Left ventricle myocardium inferior (tissue), 1 donor: ENCODE measurements at regions not wholly inside any gene's neighbourhood (a gene's known extent, or its start where the extent isn't known, plus 50 kb on each side); places are given as distances from the start of the nearest gene placed in this dataset.

ENCODE experiments used
- DNase-seq: peaks from one replicate; pipeline ENCODE4 v3.0.0-alpha.2; 2020
- H3K27ac ChIP-seq: fragments of 200-600 bp; replicated peaks from 2 replicates; pipeline ENCODE4 v1.8.0; 2021
- H3K27me3 ChIP-seq: fragments of 200-600 bp; 2 replicates; pipeline ENCODE4 v1.8.0; 2021; ENCODE audit warnings: low read depth
- H3K36me3 ChIP-seq: fragments of 200-600 bp; 2 replicates; pipeline ENCODE4 v1.8.0; 2021
- H3K4me1 ChIP-seq: fragments of 200-600 bp; 2 replicates; pipeline ENCODE4 v1.8.0; 2021
- H3K4me3 ChIP-seq: fragments of 200-600 bp; 2 replicates; pipeline ENCODE4 v1.8.0; 2021; ENCODE audit warnings: mild to moderate bottlenecking, moderate library complexity
- H3K9me3 ChIP-seq: fragments of 200-600 bp; replicated peaks from 2 replicates; pipeline ENCODE4 v1.8.0; 2021
- intact Hi-C: fragments of 100-400 bp; cut with micrococcal nuclease; formaldehyde crosslinking; loops from one replicate; pipeline ENCODE4 v1.11.0; 2022
- TF ChIP-seq, protein P1 (sequence below): fragments of 200-600 bp; IDR thresholded peaks from 2 replicates; pipeline ENCODE4 v1.8.0; 2021; ENCODE audit warnings: antibody characterized with exemption, mild to moderate bottlenecking, borderline replicate concordance
- donor health status: DM: no; HTN: yes; CAD: no; lungs with severe emphysema.

GRCh38 chr6:90868656-90869055, 281.8 kb upstream of the MAP3K7 start:
- intact Hi-C loops, result no loop called here
- Histone ChIP-seq H3K36me3 (no peaks in the 10 kb centered on the region), H3K4me3 (no peak overlapping the region), H3K9me3 (no peaks in the 10 kb centered on the region), H3K27ac (no peak overlapping the region), H3K4me1 (no peaks in the 10 kb centered on the region), H3K27me3 (no peaks in the 10 kb centered on the region)
- DNase-seq, result no peak
- TF ChIP-seq, protein P1, sequence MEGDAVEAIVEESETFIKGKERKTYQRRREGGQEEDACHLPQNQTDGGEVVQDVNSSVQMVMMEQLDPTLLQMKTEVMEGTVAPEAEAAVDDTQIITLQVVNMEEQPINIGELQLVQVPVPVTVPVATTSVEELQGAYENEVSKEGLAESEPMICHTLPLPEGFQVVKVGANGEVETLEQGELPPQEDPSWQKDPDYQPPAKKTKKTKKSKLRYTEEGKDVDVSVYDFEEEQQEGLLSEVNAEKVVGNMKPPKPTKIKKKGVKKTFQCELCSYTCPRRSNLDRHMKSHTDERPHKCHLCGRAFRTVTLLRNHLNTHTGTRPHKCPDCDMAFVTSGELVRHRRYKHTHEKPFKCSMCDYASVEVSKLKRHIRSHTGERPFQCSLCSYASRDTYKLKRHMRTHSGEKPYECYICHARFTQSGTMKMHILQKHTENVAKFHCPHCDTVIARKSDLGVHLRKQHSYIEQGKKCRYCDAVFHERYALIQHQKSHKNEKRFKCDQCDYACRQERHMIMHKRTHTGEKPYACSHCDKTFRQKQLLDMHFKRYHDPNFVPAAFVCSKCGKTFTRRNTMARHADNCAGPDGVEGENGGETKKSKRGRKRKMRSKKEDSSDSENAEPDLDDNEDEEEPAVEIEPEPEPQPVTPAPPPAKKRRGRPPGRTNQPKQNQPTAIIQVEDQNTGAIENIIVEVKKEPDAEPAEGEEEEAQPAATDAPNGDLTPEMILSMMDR, result no peak

GRCh38 chr6:90868256-90868655, 281.4 kb upstream of the MAP3K7 start:
- Histone ChIP-seq H3K27ac (no peak overlapping the region), H3K9me3 (no peaks in the 10 kb centered on the region), H3K4me1 (no peaks in the 10 kb centered on the region), H3K36me3 (no peaks in the 10 kb centered on the region), H3K4me3 (no peak overlapping the region), H3K27me3 (no peaks in the 10 kb centered on the region)
- TF ChIP-seq, protein P1, result no peak
- DNase-seq, result no peak
- intact Hi-C loops, result no loop called here

GRCh38 chr6:90865513-90865912, 278.6 kb upstream of the MAP3K7 start:
- H3K27me3 ChIP-seq, result no peaks in the 10 kb centered on the region
- H3K4me3 ChIP-seq, result no peak overlapping the region
- H3K36me3 ChIP-seq, result no peaks in the 10 kb centered on the region
- intact Hi-C loops, result no loop called here
- DNase-seq, result no peak
- no peak overlapping the region for H3K27ac ChIP-seq
- H3K4me1 ChIP-seq, result no peaks in the 10 kb centered on the region
- H3K9me3 ChIP-seq, result no peaks in the 10 kb centered on the region
- TF ChIP-seq, protein P1, result no peak

GRCh38 chr6:90863043-90863442, 276.2 kb upstream of the MAP3K7 start:
- Histone ChIP-seq H3K27me3 (no peaks in the 10 kb centered on the region), H3K4me3 (no peak overlapping the region), H3K27ac (no peak overlapping the region), H3K4me1 (no peaks in the 10 kb centered on the region), H3K9me3 (no peaks in the 10 kb centered on the region), H3K36me3 (no peaks in the 10 kb centered on the region)
- no peak for DNase-seq
- TF ChIP-seq, protein P1, result no peak
- intact Hi-C loops, result no loop called here

DNA sequence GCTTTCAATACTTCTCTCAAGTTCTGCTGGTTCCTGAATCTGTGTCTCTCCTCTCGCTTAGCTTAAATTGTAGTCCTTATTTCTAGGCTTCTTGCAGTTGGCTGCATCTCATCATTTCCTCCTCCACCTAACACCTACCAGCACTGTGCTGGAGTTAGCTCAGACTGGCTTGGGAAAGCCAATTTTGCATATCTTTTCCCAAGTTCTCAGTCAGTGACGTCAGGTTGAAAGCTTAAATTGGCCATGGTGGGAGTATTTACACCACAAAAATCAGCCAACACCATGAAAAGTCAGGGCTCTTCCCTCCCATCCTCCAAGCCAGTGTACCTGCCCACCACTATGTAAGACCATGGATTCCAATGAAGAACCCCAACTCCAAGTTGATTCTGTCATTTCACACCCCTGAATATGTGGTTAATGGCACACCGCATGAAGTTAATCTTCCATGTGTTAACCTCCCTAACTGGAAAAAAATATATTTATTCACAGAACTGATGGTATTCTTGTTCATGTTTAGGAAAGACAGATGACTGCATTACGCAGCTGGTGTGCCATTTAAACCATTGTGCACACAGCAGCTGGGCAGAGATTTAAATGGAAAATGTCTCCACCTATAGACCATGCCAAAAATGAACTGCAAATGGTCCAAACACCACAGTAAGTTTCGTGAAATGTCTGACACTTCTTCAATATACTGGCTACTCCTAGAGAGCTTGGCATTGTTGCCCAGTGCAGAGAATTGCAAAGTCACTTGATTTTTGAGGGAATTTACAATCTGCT, 274.1 kb upstream of the MAP3K7 start:
- Histone ChIP-seq H3K36me3 (no peaks in the 10 kb centered on the region), H3K9me3 (no peaks in the 10 kb centered on the region), H3K4me3 (no peak overlapping the region), H3K4me1 (no peaks in the 10 kb centered on the region), H3K27me3 (no peaks in the 10 kb centered on the region), H3K27ac (no peak overlapping the region)
- TF ChIP-seq, protein P1, result no peak
- intact Hi-C loops, result no loop called here
- no peak for DNase-seq
